ENCODE measurements at regions not wholly inside any gene's neighbourhood (a gene's known extent, or its start where the extent isn't known, plus 50 kb on each side); places are given as distances from the start of the nearest gene placed in this dataset.

- TF ChIP-seq POLR2A (IDR thresholded peaks at IDR 0.05) (no peak), CTCF (IDR thresholded peaks at IDR 0.05) (no peak)
These were observed 292.0 kb upstream of the DMRT1 start for GRCh38 chr9:549455-549997.
